GM06990 (cell line): ENCODE measurements at regions not wholly inside any gene's neighbourhood (a gene's known extent, or its start where the extent isn't known, plus 50 kb on each side); places are given as distances from the start of the nearest gene placed in this dataset.

Experiments used
- DNase-seq: peaks from one replicate; pipeline ENCODE4 v3.0.0-alpha.2; 2011; ENCODE audit not compliant: insufficient read length; ENCODE audit errors: extremely low read depth
- H3K27me3 ChIP-seq: replicated peaks from 2 replicates; pipeline ENCODE4 v1.6.0; 2011; ENCODE audit warnings: low read length; ENCODE audit not compliant: control insufficient read depth, insufficient read depth
- H3K36me3 ChIP-seq: 2 replicates; pipeline ENCODE4 v1.5.1; 2011; ENCODE audit warnings: low read length; ENCODE audit not compliant: control insufficient read depth, insufficient read depth
- H3K4me3 ChIP-seq: replicated peaks from 2 replicates; pipeline ENCODE4 v1.5.1; 2011; ENCODE audit warnings: low read depth, mild to moderate bottlenecking, control low read depth, low read length
- TF ChIP-seq, protein P1 (sequence below): IDR thresholded peaks from 2 replicates; pipeline ENCODE4 v1.5.1; 2011; ENCODE audit warnings: low read length, control low read depth, mild to moderate bottlenecking, inconsistent platforms; ENCODE audit not compliant: insufficient read depth, poor library complexity, severe bottlenecking

DNA sequence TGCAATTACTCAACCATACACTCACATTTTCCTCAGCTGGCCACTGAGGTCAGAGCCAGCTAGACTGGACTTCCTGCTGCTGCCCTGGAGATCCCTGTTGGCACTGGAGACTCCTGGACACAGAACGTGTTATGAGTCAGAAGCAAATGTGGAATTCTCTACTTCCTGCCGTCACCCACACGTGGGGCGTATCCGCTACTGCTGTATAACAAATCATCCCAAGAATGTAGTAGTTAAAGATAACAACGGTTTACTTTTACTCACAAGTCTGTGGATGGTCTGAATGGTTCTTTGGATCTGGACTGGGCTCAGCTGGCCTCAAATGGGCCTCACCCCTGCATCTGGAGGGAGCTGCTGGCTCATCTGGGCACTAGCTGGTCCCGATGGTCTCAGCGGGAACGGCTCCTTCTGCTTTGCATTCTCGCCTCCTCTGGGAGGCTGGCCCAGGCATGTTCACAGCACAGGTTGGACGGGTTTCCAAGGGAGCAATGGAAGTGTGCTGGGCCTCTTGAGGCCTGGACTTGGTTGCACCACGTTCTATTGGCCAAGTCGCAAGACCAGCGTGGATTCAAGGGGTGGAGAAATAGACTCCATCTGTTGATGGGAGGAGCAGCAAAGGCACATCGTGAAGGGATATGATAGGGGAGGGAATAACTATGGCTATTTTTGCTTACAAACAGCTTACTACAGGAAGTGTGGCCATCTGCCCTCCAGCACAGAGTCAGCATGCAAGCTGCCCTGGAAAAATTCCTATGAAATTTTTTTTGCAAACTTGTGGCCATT is 118.5 kb downstream of the SNX5 start:
- TF ChIP-seq, protein P1, sequence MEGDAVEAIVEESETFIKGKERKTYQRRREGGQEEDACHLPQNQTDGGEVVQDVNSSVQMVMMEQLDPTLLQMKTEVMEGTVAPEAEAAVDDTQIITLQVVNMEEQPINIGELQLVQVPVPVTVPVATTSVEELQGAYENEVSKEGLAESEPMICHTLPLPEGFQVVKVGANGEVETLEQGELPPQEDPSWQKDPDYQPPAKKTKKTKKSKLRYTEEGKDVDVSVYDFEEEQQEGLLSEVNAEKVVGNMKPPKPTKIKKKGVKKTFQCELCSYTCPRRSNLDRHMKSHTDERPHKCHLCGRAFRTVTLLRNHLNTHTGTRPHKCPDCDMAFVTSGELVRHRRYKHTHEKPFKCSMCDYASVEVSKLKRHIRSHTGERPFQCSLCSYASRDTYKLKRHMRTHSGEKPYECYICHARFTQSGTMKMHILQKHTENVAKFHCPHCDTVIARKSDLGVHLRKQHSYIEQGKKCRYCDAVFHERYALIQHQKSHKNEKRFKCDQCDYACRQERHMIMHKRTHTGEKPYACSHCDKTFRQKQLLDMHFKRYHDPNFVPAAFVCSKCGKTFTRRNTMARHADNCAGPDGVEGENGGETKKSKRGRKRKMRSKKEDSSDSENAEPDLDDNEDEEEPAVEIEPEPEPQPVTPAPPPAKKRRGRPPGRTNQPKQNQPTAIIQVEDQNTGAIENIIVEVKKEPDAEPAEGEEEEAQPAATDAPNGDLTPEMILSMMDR: no peak
- Histone ChIP-seq H3K27me3 (no peaks in the 10 kb centered on the region), H3K36me3 (no peaks in the 10 kb centered on the region), H3K4me3 (no peak overlapping the region)
- no peak for DNase-seq

DNA sequence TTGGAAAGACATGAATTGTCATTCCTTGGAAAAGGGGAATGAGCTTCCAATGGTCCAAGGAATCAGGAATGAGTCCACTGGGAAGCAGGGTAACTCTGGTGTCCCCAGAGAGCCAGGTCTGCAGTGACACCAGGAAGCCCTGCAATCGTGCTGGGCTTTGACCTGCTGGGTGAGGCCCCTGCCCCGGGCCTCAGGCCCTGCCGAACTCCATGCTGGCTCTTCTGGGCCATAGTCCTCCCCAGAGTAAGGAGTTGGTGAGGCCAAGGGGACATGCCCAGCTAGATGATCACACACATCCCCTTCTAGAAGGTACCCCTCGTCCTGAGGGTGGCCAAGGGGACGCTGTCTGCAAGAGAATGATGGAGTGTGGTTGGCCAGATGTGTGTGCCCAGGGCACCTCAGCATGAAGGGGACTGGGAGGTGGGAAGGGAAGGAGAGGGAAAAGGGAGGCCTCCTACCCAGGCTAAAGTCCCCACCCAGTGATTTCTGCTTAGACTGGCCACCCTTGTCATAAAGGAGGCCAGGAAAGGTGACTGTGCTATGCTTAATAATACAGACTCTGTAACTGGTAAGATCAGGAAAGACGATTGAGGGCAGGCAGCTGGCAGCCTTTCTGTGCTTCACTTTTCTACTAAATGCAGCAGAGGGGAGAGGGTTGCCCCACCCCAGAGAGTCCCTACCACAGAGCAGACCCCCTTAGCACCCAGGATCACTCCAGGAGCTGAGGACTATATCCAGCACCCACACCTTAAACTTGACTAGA is 119.3 kb downstream of the SNX5 start:
- H3K36me3 ChIP-seq: no peaks in the 10 kb centered on the region
- DNase-seq: no peak
- TF ChIP-seq, protein P1: no peak
- H3K4me3 ChIP-seq: no peak overlapping the region
- no peaks in the 10 kb centered on the region for H3K27me3 ChIP-seq

DNA sequence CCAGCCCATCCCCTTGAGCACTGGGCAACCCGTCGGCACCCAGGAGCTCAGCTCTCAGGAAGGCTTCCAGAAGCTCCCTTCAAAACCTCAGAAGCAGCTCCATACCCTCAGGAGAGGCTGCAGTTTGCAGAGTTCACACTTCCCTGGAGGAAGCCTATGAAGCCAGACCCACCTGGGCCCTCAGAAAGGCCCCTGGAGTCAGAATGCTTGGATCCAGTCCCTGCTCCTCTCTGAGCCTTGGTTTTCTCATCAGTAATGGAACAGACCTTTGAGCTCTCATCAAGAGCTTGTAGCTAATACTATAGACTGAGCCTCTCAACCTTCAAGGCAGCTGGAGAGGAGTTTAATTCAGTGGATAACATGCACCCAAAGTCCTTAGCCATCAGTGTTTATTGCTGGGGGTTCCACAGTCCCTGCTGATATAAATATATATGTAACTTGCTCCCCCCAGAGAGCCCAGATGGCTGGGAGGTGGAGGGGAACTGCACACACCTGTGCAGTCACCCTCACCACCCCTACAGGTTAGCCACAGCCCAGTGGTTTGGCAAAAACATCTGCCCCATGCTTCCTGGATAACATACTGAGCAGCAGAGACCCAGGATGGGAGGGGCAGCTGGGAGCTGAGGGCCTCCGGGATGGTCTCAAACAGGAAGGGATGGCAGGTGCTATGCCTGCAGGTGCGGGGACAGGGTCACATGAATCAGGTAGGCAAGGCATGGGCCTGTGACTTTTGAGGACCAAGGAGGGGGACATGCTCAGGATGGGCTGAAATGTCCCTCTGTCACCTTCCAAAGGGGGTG is 120.1 kb downstream of the SNX5 start:
- no peak overlapping the region for H3K4me3 ChIP-seq
- H3K27me3 ChIP-seq: no peaks in the 10 kb centered on the region
- TF ChIP-seq, protein P1: no peak
- no peaks in the 10 kb centered on the region for H3K36me3 ChIP-seq
- DNase-seq: peak; percentile 45

DNA sequence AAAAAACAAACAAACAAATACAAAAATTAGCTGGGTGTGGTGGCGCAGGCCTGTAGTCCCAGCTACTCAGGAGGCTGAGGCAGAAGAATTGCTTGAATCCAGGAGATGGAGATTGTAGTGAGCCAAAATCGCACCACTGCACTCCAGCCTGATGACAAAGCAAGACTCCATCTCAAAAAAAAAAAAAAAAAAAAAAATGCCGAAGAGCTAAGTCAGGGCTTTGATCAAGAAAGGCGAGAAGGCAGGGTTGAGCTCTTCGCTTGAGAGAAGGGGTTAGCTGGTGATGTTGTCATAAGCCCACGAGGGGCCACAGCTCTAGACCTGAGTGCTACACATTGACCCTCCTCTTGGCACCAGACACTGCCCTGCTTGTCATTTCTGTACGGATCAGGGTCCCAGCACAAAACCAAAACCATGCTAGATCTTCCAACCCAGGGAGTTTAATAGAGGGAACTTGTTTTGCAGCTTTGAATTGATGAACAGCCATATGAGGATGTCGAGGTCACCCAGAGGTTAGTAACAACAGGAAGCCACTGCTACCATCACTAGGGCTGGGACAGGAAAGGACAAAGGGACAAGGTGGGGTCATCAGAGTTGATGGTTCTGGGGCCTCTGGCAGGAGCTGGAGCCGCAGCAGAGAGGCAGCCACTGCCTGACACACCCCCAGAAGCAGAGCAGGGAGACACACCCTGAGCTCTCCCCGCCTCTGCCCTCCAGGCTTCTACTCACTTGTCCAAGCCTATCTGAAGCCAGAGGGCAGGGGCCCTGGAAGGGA is 122.7 kb downstream of the SNX5 start:
- Histone ChIP-seq H3K36me3 (no peaks in the 10 kb centered on the region), H3K27me3 (no peaks in the 10 kb centered on the region), H3K4me3 (no peak overlapping the region)
- TF ChIP-seq, protein P1: no peak
- no peak for DNase-seq

DNA sequence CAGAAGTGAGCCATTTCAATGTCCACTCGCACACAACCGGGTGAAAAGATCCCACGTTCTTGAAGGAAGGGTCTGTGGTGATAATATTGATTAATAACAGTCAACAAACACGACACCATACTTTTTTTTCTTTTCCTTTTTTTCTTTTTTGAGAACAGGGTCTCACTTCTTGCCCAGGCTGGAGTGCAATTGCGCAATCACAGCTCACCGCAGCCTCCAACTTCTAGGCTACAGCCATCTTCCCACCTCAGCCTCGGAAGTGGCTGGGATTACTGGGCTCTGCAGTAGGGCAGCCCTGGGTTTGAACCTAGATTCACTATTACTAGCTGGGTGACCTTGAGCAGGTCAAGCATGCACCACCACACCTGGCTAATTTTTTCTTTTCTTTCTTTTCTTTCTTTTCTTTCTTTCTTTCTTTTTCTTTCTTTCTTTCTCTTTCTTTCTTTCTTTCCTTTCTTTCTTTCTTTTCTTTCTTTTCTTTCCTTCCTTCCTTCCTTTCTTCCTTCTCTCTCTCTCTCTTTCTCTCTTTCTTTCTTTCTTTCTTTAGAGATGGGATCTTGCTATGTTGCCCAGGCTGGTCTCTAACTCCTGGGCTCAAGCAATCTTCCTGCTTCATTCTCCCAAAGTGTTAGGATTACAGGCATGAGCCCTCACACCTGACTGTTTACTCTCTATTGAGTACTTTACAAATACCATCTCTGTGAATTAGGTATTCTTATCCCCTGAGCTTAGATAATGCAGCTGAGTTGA is 123.9 kb downstream of the SNX5 start:
- DNase-seq: no peak
- Histone ChIP-seq H3K36me3 (no peaks in the 10 kb centered on the region), H3K4me3 (no peak overlapping the region), H3K27me3 (no peaks in the 10 kb centered on the region)
- TF ChIP-seq, protein P1: no peak
